NB4 (cell line): ENCODE measurements at regions not wholly inside any gene's neighbourhood (a gene's known extent, or its start where the extent isn't known, plus 50 kb on each side); places are given as distances from the start of the nearest gene placed in this dataset.

Experiments used
- CTCF ChIP-seq: IDR thresholded peaks from one replicate; pipeline ENCODE4 v1.5.1; 2012; ENCODE audit warnings: low read depth, low read length
- POLR2A ChIP-seq: IDR thresholded peaks from 2 replicates; pipeline ENCODE4 v1.6.1; 2011; ENCODE audit warnings: mild to moderate bottlenecking; ENCODE audit not compliant: insufficient read length; ENCODE audit errors: extremely low read depth

GRCh38 chr12:13350946-13351345 lies 154.4 kb downstream of the EMP1 start:
- no peak for TF ChIP-seq POLR2A
- no peak for TF ChIP-seq CTCF
